ENCODE measurements at regions not wholly inside any gene's neighbourhood (a gene's known extent, or its start where the extent isn't known, plus 50 kb on each side); places are given as distances from the start of the nearest gene placed in this dataset.

DNA sequence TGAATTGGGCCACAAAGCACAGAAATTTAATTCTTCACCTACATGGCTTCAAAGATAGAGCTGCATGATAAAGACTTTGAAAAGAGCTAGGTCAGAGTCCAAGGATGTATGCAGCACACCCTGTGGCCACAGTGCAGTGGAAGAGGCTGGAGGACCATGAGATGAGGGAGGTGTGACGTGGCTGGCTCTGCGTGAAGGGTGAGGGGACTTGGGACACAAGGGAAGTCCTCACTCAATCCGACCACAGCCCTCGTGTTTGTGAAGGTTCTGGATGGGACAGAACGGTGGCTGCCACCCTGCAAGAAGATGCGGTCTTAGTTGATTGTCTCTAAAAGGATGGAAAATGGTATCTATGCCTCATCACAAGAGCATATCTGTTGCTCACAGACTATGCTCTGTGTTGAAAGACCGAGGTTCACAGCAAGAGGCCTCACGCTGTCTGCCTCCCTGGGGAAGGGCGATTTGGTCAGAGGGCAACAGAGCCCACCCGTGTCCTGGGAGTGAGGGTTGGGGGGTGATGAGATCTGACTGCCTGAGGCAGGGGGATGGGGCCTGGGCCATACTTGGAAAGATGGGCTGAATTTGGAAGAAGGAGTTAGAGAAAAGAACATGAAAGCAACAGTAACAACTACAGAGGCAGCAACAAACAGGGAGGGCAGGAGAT lies 174.4 kb upstream of the SHH start:
- ChIA-PET CTCF (no interaction called here), POLR2A (no interaction called here)
- no peak for TF ChIP-seq NFRKB (IDR thresholded peaks at IDR 0.05)
- no peak for TF ChIP-seq ELF4 (IDR thresholded peaks at IDR 0.05)
- TF ChIP-seq SUZ12 (IDR thresholded peaks at IDR 0.05), result no peak
- TF ChIP-seq LEF1 (IDR thresholded peaks at IDR 0.05; ENCODE audit: borderline replicate concordance), result no peak
- TF ChIP-seq CTBP1 (IDR thresholded peaks at IDR 0.05; ENCODE audit: borderline replicate concordance), result no peak
- TF ChIP-seq ARNT (IDR thresholded peaks at IDR 0.05), result no peak
- no peak for TF ChIP-seq ZNF384 (IDR thresholded peaks at IDR 0.05)
- TF ChIP-seq TARDBP (IDR thresholded peaks at IDR 0.05), result no peak
- DNase-seq (ENCODE audit: extremely low spot score), result no peak

DNA sequence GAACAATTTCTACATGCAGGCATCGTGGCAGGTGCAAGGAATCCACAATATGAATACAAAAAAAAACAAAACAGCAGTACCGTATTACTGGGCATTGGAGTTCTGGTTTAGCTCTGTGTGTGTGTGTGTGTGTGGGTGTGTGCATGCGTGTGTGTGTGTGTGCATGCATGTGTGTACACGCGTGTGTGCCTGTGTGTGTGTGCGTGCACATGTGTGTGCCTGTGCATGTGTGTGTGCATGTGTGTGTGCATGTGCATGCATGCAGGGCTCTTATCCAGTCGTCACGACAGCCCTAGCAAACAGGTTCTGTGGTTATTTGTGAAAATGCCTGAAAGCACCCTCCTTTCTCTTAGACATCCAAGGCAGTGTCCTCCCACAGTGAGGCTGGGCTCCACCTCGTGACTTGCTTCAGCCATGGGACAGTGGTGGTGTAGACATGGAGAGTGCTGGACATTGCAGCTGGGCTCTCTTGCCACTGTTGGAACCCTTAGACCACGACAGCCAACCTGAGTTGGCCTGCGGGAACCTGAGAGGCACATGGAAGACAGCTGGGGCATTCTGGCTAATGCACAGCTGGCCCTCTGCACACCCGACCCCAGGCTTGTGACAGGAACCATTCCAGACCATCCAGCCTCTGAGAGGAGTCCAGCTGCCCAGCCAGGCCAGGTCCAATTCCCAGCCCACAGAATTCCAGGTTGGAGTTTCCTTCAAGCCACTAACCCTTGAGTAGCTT lies 173.4 kb upstream of the SHH start:
- POLR2A ChIA-PET, result no interaction called here
- DNase-seq (ENCODE audit: extremely low spot score), result no peak
- TF ChIP-seq ZNF384 (IDR thresholded peaks at IDR 0.05) (no peak), BHLHE40 (IDR thresholded peaks at IDR 0.05; ENCODE audit: borderline replicate concordance) (no peak), SP1 (IDR thresholded peaks at IDR 0.05) (no peak), NFRKB (IDR thresholded peaks at IDR 0.05) (no peak)
- CTCF ChIA-PET, result no interaction called here

DNA sequence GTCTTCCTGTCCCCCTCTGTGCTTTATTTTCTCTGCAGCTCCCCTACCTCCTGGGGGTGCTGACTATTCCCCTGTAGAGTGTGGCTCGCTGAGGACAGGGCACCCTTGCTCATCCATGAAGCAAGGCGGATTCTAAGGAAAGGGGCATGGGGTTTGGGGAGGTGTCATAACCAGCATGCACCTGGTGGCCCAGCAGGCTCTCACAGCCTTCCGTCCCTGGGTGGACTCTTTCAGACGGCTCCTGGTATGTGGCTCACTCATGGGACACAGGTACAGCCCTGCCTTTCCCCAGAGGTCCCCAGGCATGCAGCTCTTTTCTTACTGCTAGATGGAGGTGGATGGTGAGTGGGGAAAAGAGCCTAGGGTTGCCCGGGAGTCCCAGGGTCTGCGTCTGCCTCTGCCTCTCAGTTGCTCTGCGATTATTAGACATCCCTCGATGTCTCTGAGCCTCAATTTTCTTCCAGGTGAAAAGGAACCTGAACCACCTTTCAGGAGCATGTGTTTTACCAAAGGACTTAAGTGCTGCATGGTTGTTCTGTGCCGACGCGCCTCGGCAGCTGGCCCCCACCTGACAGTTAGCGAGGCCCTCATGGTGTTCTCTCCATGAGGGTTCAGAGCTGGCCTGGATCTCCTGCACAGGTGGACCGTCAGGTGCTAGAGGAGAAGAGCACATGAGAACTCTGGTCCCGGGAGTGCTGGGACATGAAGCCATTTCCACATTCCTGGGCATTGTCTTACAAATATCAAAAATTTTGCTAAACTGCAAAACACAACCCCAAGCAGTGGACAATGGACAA lies 172.5 kb upstream of the SHH start:
- POLR2A ChIA-PET, result no interaction called here
- no peak for DNase-seq (ENCODE audit: extremely low spot score)
- CTCF ChIA-PET, result no interaction called here

DNA sequence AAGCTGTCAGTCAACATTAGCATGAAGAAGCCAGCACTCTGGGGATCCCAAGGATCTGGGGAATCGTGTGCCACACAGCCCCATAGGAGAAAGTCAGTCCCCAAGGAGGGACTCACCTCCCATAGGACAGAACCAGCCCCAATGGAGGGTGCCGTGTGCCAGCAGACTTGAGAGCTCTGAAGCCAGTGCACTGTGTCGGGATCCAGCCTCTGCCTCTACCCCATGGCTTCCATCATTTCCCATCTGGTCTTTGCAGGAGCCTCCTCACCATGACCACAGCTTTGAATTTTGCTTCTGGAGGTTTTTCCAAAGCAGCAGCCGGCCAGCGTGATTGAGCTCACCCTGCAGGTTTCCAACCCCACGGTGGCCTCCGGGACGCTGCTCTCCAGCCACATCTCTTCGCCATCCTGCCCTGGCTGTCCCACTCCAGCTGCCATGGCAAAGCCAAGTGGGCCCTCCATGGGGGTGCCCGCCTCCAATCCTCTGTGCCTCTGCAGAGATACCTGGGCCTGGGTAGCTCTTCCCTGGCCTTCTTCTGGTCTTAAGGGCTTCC lies 171.8 kb upstream of the SHH start:
- POLR2A ChIA-PET, result no interaction called here
- TF ChIP-seq TARDBP (IDR thresholded peaks at IDR 0.05), result no peak
- TF ChIP-seq LEF1 (IDR thresholded peaks at IDR 0.05; ENCODE audit: borderline replicate concordance), result no peak
- TF ChIP-seq L3MBTL2 (conservative IDR thresholded peaks at IDR 0.05), result no peak
- TF ChIP-seq FOXM1 (IDR thresholded peaks at IDR 0.05; ENCODE audit: borderline replicate concordance), result no peak
- TF ChIP-seq SP1 (IDR thresholded peaks at IDR 0.05), result no peak
- no peak for TF ChIP-seq CTBP1 (IDR thresholded peaks at IDR 0.05; ENCODE audit: borderline replicate concordance)
- no peak for TF ChIP-seq ZNF384 (IDR thresholded peaks at IDR 0.05)
- TF ChIP-seq BHLHE40 (IDR thresholded peaks at IDR 0.05; ENCODE audit: borderline replicate concordance), result no peak
- TF ChIP-seq ELF4 (IDR thresholded peaks at IDR 0.05), result no peak
- no peak for TF ChIP-seq FOXA1 (IDR thresholded peaks at IDR 0.05)
- TF ChIP-seq SUZ12 (IDR thresholded peaks at IDR 0.05), result no peak
- TF ChIP-seq HDGF (IDR thresholded peaks at IDR 0.05; ENCODE audit: borderline replicate concordance), result no peak
- no peak for TF ChIP-seq ARNT (IDR thresholded peaks at IDR 0.05)
- TF ChIP-seq NFRKB (IDR thresholded peaks at IDR 0.05), result no peak
- TF ChIP-seq, protein P1, sequence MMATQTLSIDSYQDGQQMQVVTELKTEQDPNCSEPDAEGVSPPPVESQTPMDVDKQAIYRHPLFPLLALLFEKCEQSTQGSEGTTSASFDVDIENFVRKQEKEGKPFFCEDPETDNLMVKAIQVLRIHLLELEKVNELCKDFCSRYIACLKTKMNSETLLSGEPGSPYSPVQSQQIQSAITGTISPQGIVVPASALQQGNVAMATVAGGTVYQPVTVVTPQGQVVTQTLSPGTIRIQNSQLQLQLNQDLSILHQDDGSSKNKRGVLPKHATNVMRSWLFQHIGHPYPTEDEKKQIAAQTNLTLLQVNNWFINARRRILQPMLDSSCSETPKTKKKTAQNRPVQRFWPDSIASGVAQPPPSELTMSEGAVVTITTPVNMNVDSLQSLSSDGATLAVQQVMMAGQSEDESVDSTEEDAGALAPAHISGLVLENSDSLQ (IDR thresholded peaks at IDR 0.05), result no peak
- no peak for TF ChIP-seq FOXK2 (IDR thresholded peaks at IDR 0.05)
- no peak for DNase-seq (ENCODE audit: extremely low spot score)
- CTCF ChIA-PET, result no interaction called here

More for the DNA sequence above, 172.5 kb upstream of the SHH start:
- TF ChIP-seq ELF4 (IDR thresholded peaks at IDR 0.05) (no peak), L3MBTL2 (conservative IDR thresholded peaks at IDR 0.05) (no peak), HDGF (IDR thresholded peaks at IDR 0.05; ENCODE audit: borderline replicate concordance) (no peak), FOXM1 (IDR thresholded peaks at IDR 0.05; ENCODE audit: borderline replicate concordance) (no peak), FOXA1 (IDR thresholded peaks at IDR 0.05) (no peak), ARNT (IDR thresholded peaks at IDR 0.05) (no peak), SUZ12 (IDR thresholded peaks at IDR 0.05) (no peak), LEF1 (IDR thresholded peaks at IDR 0.05; ENCODE audit: borderline replicate concordance) (no peak), BHLHE40 (IDR thresholded peaks at IDR 0.05; ENCODE audit: borderline replicate concordance) (no peak), TARDBP (IDR thresholded peaks at IDR 0.05) (no peak), SP1 (IDR thresholded peaks at IDR 0.05) (no peak), NFRKB (IDR thresholded peaks at IDR 0.05) (no peak), CTBP1 (IDR thresholded peaks at IDR 0.05; ENCODE audit: borderline replicate concordance) (no peak), ZNF384 (IDR thresholded peaks at IDR 0.05) (no peak), FOXK2 (IDR thresholded peaks at IDR 0.05) (no peak)
- TF ChIP-seq, protein P1 (IDR thresholded peaks at IDR 0.05), result no peak

DNA sequence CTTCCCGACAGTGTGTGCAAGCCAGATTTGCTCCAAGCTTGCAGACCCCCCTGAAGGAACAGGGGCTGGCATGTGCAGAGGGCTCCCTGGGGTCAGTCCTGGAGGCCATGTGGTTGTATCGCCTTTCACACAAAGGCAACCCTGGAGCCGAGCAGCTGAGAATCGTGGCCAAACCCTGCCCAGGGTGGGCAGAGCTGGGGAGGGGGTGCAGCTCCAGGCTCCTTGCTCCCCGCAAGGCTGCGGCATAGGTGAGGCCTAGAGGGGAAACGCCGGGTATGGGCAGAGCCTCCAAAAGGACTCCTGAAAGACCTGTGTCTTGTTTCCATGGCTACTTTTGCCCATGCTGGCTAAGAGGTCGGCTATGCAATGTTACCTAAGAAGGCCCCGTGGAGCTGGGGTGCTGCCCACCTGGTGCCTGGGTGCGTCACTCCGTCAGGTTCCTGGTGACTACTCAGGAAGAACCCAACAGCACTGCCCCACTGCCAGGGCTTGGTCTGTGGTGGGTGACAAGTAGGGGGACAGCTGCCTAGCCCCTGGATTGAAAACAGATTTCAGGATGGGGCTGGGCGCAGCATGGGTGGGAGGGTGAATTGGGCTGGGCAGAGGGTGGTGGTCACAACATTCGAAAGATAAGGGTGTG lies 171.0 kb upstream of the SHH start:
- TF ChIP-seq, protein P1 (IDR thresholded peaks at IDR 0.05), result no peak
- no peak for TF ChIP-seq ELF4 (IDR thresholded peaks at IDR 0.05)
- no peak for TF ChIP-seq SP1 (IDR thresholded peaks at IDR 0.05)
- ChIA-PET POLR2A (no interaction called here), CTCF (no interaction called here)
- no peak for DNase-seq (ENCODE audit: extremely low spot score)
